Breast epithelium (tissue), 4 donors: ENCODE measurements at regions not wholly inside any gene's neighbourhood (a gene's known extent, or its start where the extent isn't known, plus 50 kb on each side); places are given as distances from the start of the nearest gene placed in this dataset.

ENCODE experiments used
- DNase-seq, 2 donors: peaks; one replicate each; pipeline ENCODE4 v3.0.0-alpha.2; 2019; ENCODE audit warnings: low spot score in 2 of 2
- H3K27ac ChIP-seq, 2 donors: fragments of 200-600 bp; sonication (generic) in 1 of 2; one replicate each; pipeline ENCODE4 v1.5.1; 2016 to 2019; ENCODE audit warnings: mild to moderate bottlenecking in 1 of 2
- H3K27me3 ChIP-seq, 2 donors: fragments of 200-600 bp; sonication (generic) in 1 of 2; one replicate each; pipeline versions ENCODE4 v1.5.1 to v1.6.0; 2017 to 2019; ENCODE audit warnings: control low read depth in 1 of 2, mild to moderate bottlenecking in 1 of 2
- H3K36me3 ChIP-seq: fragments of 200-600 bp; one replicate; pipeline ENCODE4 v1.5.1; 2019
- H3K4me1 ChIP-seq, 2 donors: fragments of 200-600 bp; sonication (generic); one replicate each; pipeline ENCODE4 v1.5.1; 2016 to 2019; ENCODE audit warnings: control low read depth in 1 of 2
- H3K4me3 ChIP-seq, 3 donors: fragments of 200-600 bp; sonication (generic); 1 replicate in 2 of 3; 2 replicates in 1 of 3; pipeline ENCODE4 v1.5.1; 2016 to 2019; ENCODE audit warnings: mild to moderate bottlenecking in 3 of 3, moderate library complexity in 2 of 3
- H3K9me3 ChIP-seq, 2 donors: fragments of 200-600 bp; sonication (generic) in 1 of 2; one replicate each; pipeline ENCODE4 v1.5.1; 2016 to 2019; ENCODE audit warnings: control low read depth in 1 of 2
- CTCF ChIP-seq, 3 donors: fragments of 450-650 bp; IDR thresholded peaks; one replicate each; pipeline ENCODE4 v1.5.1; 2016 to 2017; ENCODE audit warnings: antibody characterized with exemption in 3 of 3, mild to moderate bottlenecking in 3 of 3, moderate library complexity in 3 of 3
- POLR2A ChIP-seq: fragments of 450-650 bp; IDR thresholded peaks from one replicate; pipeline ENCODE4 v1.6.1; 2016; ENCODE audit warnings: antibody characterized with exemption, mild to moderate bottlenecking, moderate library complexity
- POLR2AphosphoS5 ChIP-seq, 3 donors: sonication (generic); formaldehyde crosslinking; IDR thresholded peaks; one replicate each; pipeline ENCODE4 v1.6.1; 2017; ENCODE audit warnings: antibody characterized with exemption in 3 of 3
- intact Hi-C: fragments of 100-400 bp; cut with DNase I; formaldehyde crosslinking; loops from one replicate; pipeline ENCODE4 v1.15.1; 2023; ENCODE audit warnings: low total_unique reads

- H3K4me1 ChIP-seq, result no peaks in the 10 kb centered on the region
- no peaks in the 10 kb centered on the region for H3K27me3 ChIP-seq
- no peak for DNase-seq
- intact Hi-C loops, result no loop called here
- H3K9me3 ChIP-seq, result no peaks in the 10 kb centered on the region
- TF ChIP-seq CTCF (IDR thresholded peaks at IDR 0.05) (no peak), POLR2AphosphoS5 (IDR thresholded peaks at IDR 0.05) (no peak), POLR2A (no peak)
- no peak overlapping the region for H3K27ac ChIP-seq
- no peak overlapping the region for H3K4me3 ChIP-seq
- no peaks in the 10 kb centered on the region for H3K36me3 ChIP-seq
These were observed 652.5 kb downstream of the CDH11 start for GRCh38 chr16:64469351-64469750.

GRCh38 chr16:64468515-64469090 is 653.3 kb downstream of the CDH11 start:
- no peak for DNase-seq
- Histone ChIP-seq H3K27me3 (no peaks in the 10 kb centered on the region), H3K36me3 (no peaks in the 10 kb centered on the region), H3K27ac (no peak overlapping the region), H3K4me1 (no peaks in the 10 kb centered on the region), H3K9me3 (no peaks in the 10 kb centered on the region), H3K4me3 (no peak overlapping the region)
- intact Hi-C loops, result no loop called here
- TF ChIP-seq CTCF (IDR thresholded peaks at IDR 0.05) (no peak), POLR2AphosphoS5 (IDR thresholded peaks at IDR 0.05) (no peak), POLR2A (no peak)

- Histone ChIP-seq H3K27me3 (no peaks in the 10 kb centered on the region), H3K4me1 (no peaks in the 10 kb centered on the region), H3K9me3 (no peaks in the 10 kb centered on the region), H3K27ac (no peak overlapping the region), H3K36me3 (no peaks in the 10 kb centered on the region), H3K4me3 (no peak overlapping the region)
- TF ChIP-seq POLR2A (no peak), POLR2AphosphoS5 (IDR thresholded peaks at IDR 0.05) (no peak), CTCF (IDR thresholded peaks at IDR 0.05) (no peak)
- DNase-seq, result no peak
- intact Hi-C loops, result no loop called here
These were observed 662.0 kb downstream of the CDH11 start for GRCh38 chr16:64459821-64460220.

GRCh38 chr16:64459402-64459801 is 662.5 kb downstream of the CDH11 start:
- TF ChIP-seq POLR2AphosphoS5 (IDR thresholded peaks at IDR 0.05) (no peak), CTCF (IDR thresholded peaks at IDR 0.05) (no peak), POLR2A (no peak)
- Histone ChIP-seq H3K27me3 (no peaks in the 10 kb centered on the region), H3K4me3 (no peak overlapping the region), H3K36me3 (no peaks in the 10 kb centered on the region), H3K27ac (no peak overlapping the region), H3K9me3 (no peaks in the 10 kb centered on the region), H3K4me1 (no peaks in the 10 kb centered on the region)
- intact Hi-C loops, result no loop called here
- DNase-seq, result no peak

GRCh38 chr16:64455275-64455674 is 666.6 kb downstream of the CDH11 start:
- intact Hi-C loops, result no loop called here
- Histone ChIP-seq H3K4me1 (no peaks in the 10 kb centered on the region), H3K27me3 (no peaks in the 10 kb centered on the region), H3K4me3 (no peak overlapping the region), H3K27ac (no peak overlapping the region), H3K9me3 (no peaks in the 10 kb centered on the region), H3K36me3 (no peaks in the 10 kb centered on the region)
- DNase-seq, result no peak
- TF ChIP-seq POLR2A (no peak), POLR2AphosphoS5 (IDR thresholded peaks at IDR 0.05) (no peak), CTCF (IDR thresholded peaks at IDR 0.05) (no peak)
